Mucosa of stomach (tissue), 1 donor: ENCODE measurements at regions not wholly inside any gene's neighbourhood (a gene's known extent, or its start where the extent isn't known, plus 50 kb on each side); places are given as distances from the start of the nearest gene placed in this dataset.
"Not testable (repeated sequence)": the region's sequence is repeated elsewhere in the genome, so short reads cannot be mapped to it uniquely, and the experiment has no call there.

Experiments used
- H3K27me3 ChIP-seq: one replicate; pipeline ENCODE4 v1.7.0; 2013; ENCODE audit warnings: mild to moderate bottlenecking, low read length; ENCODE audit not compliant: control insufficient read depth, insufficient read depth
- H3K36me3 ChIP-seq: one replicate; pipeline ENCODE4 v1.7.0; 2013; ENCODE audit warnings: low read length; ENCODE audit not compliant: control insufficient read depth, insufficient read depth
- H3K4me1 ChIP-seq: one replicate; pipeline ENCODE4 v1.7.0; 2013; ENCODE audit warnings: mild to moderate bottlenecking, low read length; ENCODE audit not compliant: control insufficient read depth, insufficient read depth
- H3K4me3 ChIP-seq: one replicate; pipeline ENCODE4 v1.7.0; 2013; ENCODE audit warnings: low read length
- H3K9ac ChIP-seq: one replicate; pipeline ENCODE4 v1.7.0; 2013; ENCODE audit warnings: mild to moderate bottlenecking, low read length, moderate library complexity
- H3K9me3 ChIP-seq: one replicate; pipeline ENCODE4 v1.7.0; 2013; ENCODE audit warnings: mild to moderate bottlenecking, low read length, moderate library complexity; ENCODE audit not compliant: control insufficient read depth
- donor health status: Pancreatic carcinoma.

DNA sequence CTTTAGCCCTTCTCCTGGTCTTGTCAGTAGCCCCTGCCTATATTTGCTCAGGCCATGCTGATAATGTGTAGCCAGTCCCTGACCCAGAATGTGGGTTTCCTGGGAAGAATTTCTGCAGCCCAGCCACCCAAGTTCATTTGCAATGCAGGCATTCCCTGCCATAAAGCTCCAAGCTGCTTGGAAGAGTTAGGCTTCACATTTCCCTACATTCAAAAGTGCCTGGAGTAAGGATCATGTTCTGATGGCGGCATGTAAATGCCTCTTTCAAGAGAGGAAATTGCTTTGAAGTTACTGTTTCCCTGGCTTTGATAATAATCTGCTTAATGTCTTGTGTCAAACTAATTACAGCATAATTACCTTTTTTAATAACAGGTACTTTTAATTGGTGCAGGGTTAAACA lies 266.1 kb downstream of the MIAT start:
- no peaks in the 10 kb centered on the region for H3K4me1 ChIP-seq
- no peaks in the 10 kb centered on the region for H3K36me3 ChIP-seq
- no peaks in the 10 kb centered on the region for H3K9me3 ChIP-seq
- H3K27me3 ChIP-seq = no peaks in the 10 kb centered on the region
- no peak overlapping the region for H3K9ac ChIP-seq
- H3K4me3 ChIP-seq = no peak overlapping the region

DNA sequence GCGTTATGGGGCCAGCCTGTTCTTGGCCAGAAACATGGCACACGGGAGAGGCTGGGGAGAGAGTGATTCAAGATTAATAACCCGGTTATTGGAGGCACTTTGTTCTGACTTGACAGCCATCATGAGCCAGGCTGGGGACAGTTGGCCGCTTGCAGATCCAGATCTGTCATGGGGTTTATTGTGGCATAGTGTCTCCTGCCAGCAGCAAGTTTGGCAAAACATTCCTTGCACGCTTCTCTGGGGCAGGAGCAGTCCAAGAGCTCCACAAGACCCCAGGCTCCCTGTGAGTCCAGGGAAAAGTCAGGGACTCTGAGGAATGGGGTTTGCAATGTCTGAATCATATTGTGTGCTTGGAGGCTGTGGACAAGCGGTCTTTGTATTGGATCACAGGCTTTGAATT lies 270.4 kb downstream of the MIAT start:
- Histone ChIP-seq H3K4me1 (no peaks in the 10 kb centered on the region), H3K9me3 (no peaks in the 10 kb centered on the region), H3K36me3 (no peaks in the 10 kb centered on the region)

DNA sequence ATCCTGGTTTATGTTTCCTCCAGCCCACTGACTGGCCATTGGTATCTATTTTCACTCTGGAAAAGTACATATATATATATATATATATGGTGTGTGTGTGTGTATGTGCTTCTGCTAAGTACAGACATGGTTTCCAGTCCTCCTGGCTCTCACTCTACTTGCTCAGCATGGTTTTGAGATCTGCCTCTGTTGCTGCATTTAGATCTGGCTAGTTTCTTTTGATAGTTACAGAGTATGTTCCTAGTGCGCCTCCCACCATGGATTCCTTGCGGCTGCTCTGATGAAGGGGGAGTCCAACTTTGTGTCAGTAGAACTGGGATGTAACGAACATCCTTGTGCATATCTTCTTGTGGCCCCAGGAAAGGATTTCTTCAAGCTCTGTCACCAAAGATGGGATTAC lies 274.1 kb downstream of the MIAT start:
- Histone ChIP-seq H3K9ac (no peak overlapping the region), H3K4me3 (no peak overlapping the region), H3K36me3 (no peaks in the 10 kb centered on the region), H3K27me3 (no peaks in the 10 kb centered on the region), H3K4me1 (no peaks in the 10 kb centered on the region), H3K9me3 (no peaks in the 10 kb centered on the region)

More for the DNA sequence above, 270.4 kb downstream of the MIAT start:
- no peak overlapping the region for H3K4me3 ChIP-seq
- no peak overlapping the region for H3K9ac ChIP-seq
- H3K27me3 ChIP-seq = no peaks in the 10 kb centered on the region

DNA sequence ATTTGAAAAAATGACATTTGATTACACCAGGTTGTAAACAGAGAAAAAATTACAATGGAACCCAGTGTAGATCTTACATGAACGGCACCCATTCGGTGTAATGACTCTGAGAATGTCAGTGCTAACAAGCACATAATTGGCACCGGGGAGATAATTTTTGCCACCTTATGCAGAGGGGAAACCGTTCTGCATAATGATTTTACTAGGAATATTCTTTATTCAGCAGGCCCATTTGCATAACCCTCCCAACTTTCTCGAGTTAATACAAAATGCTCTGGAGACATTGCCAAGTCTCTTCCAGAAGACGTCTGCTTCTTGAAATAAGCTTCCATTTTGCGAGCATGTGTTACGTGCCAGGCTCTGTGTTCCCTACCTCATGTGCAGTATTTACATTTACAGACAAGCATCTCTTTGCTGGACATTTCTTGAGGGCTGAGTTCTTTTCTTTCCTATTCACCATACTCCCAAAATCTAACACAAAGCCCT lies 275.8 kb downstream of the MIAT start:
- no peaks in the 10 kb centered on the region for H3K36me3 ChIP-seq
- H3K27me3 ChIP-seq = no peaks in the 10 kb centered on the region
- H3K4me1 ChIP-seq = no peaks in the 10 kb centered on the region
- H3K4me3 ChIP-seq = no peak overlapping the region
- no peak overlapping the region for H3K9ac ChIP-seq
- H3K9me3 ChIP-seq = no peaks in the 10 kb centered on the region

DNA sequence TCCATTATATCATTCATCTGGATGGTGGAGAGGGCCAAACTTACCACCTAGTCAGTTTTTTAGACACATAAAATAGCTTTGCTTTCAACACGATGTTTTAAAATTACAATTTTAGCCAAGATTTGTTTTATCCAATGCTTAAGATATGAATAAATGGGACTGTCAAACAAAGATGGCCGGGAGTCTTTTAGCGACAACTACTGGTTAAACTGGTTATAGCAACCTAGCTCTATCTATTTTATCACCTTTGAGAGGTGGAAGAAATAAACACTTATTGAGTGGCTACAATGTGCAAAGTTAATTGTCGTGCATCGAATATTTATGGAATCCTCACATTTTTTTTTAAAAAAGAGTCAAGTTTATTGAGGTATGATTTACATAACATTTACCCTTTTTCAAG lies 279.8 kb downstream of the MIAT start:
- Histone ChIP-seq H3K9me3 (no peaks in the 10 kb centered on the region), H3K27me3 (peaks cover 6% of the 10 kb centered on the region), H3K36me3 (no peaks in the 10 kb centered on the region), H3K4me1 (no peaks in the 10 kb centered on the region), H3K4me3 (no peak overlapping the region), H3K9ac (no peak overlapping the region)

DNA sequence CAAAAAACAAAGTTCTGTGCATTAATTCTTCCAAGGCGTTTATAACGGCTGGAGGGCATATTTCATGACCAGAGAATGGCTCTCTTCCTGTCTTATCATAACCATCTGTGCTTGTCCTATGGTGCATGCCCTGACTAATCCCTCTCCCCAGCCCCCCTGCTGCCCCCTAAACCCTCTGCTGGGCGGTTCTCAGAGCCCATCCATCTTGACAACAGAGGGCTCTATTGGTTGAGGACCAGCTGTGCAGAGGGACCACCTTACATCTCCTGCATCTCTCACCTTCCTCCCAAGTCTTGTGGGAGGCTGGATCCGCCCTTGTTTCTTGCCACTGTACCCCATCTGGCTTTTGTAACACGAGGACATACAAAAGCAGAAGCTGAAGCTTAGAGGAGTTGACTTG lies 282.1 kb downstream of the MIAT start:
- H3K9ac ChIP-seq = no peak overlapping the region
- no peaks in the 10 kb centered on the region for H3K9me3 ChIP-seq
- no peaks in the 10 kb centered on the region for H3K36me3 ChIP-seq
- H3K27me3 ChIP-seq = peaks cover 6% of the 10 kb centered on the region
- H3K4me1 ChIP-seq = no peaks in the 10 kb centered on the region
- H3K4me3 ChIP-seq = no peak overlapping the region

DNA sequence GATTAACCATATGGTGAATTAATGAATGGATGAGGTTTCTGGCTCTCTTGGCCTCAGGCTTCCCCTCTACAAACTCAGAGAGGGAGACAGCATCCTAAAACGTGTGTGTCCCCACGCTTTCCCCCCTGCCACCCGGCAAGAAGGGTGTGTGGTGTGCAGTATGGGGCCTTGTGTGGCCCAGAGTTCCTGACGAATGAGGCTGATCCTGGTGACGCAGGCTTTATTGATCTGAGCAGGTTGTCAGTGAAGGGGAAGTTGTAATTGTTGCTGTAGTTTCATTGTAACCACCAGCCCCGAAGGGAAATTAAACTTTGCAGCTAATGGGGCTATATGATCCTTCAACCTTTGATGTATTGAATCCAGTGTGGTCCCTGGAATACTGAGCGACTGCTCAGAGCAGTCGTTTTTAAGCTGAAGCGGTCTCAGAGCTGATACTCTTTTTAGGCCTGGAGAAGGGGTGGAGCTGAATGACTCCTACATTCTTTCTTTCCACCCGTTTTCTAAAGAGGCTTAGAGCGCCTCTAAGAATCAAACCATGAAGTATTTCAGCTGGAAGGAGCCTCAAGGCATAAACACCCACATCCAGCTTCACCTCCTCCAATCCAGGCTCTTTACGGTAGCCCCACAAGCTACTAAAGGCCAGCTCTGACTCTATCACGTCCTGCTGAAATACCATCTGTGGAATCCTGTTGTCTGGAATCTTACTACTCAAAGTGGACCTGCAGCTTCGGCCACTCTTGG lies 284.7 kb downstream of the MIAT start:
- no peaks in the 10 kb centered on the region for H3K9me3 ChIP-seq
- peaks cover 6% of the 10 kb centered on the region for H3K27me3 ChIP-seq
- no peaks in the 10 kb centered on the region for H3K36me3 ChIP-seq
- H3K4me1 ChIP-seq = no peaks in the 10 kb centered on the region
- H3K4me3 ChIP-seq = no peak overlapping the region
- H3K9ac ChIP-seq = no peak overlapping the region

DNA sequence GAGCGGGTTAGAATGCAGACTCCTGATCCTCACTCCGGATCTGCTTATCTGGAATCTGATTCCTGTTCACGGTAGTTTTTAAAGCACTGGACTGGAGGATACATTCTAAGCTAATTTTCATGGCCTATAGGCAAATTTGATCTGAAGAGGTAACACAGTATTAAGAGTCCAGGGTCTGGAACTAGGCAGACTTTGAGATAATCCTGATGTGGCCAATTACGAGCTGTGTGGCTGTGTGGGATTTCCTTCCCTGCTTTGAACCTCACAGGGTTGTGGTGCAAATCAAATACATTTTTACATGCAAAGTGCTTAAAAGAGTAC lies 285.2 kb downstream of the MIAT start:
- H3K36me3 ChIP-seq = no peaks in the 10 kb centered on the region
- H3K9me3 ChIP-seq = no peaks in the 10 kb centered on the region
- H3K27me3 ChIP-seq = peaks cover 6% of the 10 kb centered on the region
- no peak overlapping the region for H3K9ac ChIP-seq
- H3K4me3 ChIP-seq = no peak overlapping the region
- H3K4me1 ChIP-seq = no peaks in the 10 kb centered on the region

DNA sequence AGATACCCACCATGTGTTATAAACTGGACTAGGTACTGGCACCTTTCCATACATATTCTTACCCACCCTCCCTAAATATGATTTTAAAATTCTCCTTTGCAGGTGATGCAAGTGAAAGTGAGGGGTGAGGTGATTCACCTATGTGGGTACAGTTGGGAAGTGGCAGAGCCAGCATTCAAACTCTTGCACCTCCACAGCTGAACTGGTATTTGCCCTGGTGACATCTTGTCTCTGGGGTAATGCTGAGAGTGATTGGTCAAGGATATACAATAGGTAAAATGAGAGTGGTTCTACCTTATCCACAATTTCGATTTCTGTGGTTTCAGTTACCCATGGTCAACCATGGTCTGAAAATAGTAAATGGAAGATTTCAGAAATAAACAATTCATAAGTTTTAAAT lies 288.2 kb downstream of the MIAT start:
- Histone ChIP-seq H3K9me3 (no peaks in the 10 kb centered on the region), H3K27me3 (no peaks in the 10 kb centered on the region), H3K9ac (no peak overlapping the region), H3K4me3 (no peak overlapping the region), H3K36me3 (no peaks in the 10 kb centered on the region), H3K4me1 (no peaks in the 10 kb centered on the region)

DNA sequence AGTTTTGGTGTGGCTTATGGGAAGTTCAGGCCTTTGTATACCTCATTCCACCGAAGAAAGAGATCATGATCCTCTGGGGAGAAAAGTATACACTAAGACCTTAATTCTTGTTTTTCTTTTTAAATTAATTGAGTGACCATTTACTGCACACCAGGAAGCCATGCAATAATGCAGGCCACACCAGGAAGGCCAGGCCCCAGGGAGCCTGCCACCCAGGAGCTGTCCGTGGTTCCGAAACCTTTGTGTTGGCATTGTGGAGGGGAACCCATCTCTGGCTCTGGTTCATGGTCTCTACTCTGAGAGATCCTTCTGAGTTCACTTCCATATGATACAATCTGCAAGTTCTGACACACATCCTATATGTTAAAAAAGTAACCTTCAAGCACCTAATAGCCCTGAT lies 291.8 kb downstream of the MIAT start:
- Histone ChIP-seq H3K9me3 (no peaks in the 10 kb centered on the region), H3K4me1 (no peaks in the 10 kb centered on the region), H3K9ac (no peak overlapping the region), H3K27me3 (peaks cover 17% of the 10 kb centered on the region), H3K4me3 (no peak overlapping the region), H3K36me3 (no peaks in the 10 kb centered on the region)

DNA sequence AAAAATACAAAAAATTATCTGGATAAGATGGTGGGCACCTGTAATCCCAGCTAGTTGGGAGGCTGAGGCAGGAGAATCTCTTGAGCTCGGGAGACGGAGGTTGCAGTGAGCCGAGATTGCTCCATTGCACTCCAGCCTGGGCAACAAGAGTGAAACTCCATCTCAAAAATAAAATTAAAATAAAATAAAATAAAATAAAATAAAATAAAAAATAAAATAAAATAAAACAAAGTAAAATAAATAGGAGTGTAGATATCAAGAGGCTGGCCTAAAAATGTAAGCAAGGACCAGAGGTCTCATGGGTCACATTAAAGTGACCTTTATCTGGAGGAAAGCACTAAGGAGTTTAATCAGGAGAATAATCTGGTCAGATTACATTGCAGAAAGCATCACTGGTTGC lies 293.8 kb downstream of the MIAT start:
- H3K27me3 ChIP-seq = peaks cover 26% of the 10 kb centered on the region
- H3K9me3 ChIP-seq, H3K9ac ChIP-seq, H3K4me1 ChIP-seq, H3K36me3 ChIP-seq, H3K4me3 ChIP-seq: not testable (repeated sequence)

DNA sequence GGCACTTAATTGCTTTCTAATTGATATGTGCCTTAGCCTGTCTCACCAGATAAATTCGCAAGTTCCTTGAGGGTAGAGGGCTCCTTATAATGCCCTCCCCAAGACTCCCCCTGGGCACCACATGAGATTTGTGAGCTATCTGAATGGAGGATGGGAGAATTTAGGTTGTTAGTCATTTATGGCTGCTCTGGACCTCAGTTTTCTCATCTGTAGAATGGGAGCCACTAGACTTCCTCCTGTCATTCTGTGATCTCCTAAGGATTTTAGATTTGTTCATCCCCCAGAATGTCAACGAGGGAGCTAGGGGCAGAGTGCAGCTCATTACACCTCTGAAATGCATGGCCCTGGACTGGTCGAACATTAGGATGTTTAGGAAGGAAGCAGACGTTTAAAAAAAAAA lies 294.6 kb downstream of the MIAT start:
- Histone ChIP-seq H3K4me3 (no peak overlapping the region), H3K36me3 (no peaks in the 10 kb centered on the region), H3K27me3 (peaks cover 26% of the 10 kb centered on the region), H3K9ac (no peak overlapping the region), H3K4me1 (no peaks in the 10 kb centered on the region), H3K9me3 (no peaks in the 10 kb centered on the region)

DNA sequence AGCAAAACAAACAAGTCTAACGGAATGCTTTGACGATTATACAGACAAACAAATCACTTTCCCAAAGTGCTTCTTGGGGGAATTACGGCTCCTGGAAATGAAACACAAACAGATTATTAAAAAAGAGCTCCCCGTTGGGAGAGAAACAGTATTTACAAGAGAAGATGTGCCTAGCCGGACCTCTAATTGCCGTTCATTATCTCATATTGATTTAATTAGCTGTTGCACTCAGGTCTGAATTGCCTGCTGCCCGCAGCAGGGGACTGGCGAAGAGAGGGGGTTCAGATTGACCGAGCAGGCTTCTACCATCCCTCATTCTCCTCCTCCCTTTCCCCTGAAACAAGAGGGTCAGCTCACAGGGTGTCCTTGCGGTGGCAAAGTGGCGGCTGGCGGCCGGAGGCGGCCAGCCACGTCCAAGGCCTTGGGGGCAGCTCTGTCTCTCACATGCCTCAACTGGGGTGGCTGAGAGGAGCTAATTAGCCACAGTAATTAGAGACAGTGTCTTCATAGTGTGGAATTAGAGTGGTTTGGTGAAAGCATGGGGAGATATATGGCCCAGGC lies 295.1 kb downstream of the MIAT start:
- H3K4me1 ChIP-seq = no peaks in the 10 kb centered on the region
- peaks cover 27% of the 10 kb centered on the region for H3K27me3 ChIP-seq
- H3K36me3 ChIP-seq = no peaks in the 10 kb centered on the region
- no peak overlapping the region for H3K4me3 ChIP-seq
- no peak overlapping the region for H3K9ac ChIP-seq
- H3K9me3 ChIP-seq = no peaks in the 10 kb centered on the region
